Stimulated activated CD4-positive, alpha-beta T cell treated with anti-CD3 and anti-CD28 coated beads, Interleukin-2, amount 100 ng/mL, for 4 hours (primary cell): ENCODE measurements at regions not wholly inside any gene's neighbourhood (a gene's known extent, or its start where the extent isn't known, plus 50 kb on each side); places are given as distances from the start of the nearest gene placed in this dataset.
"Not testable (repeated sequence)": the region's sequence is repeated elsewhere in the genome, so short reads cannot be mapped to it uniquely, and the experiment has no call there.

ENCODE experiments used
- DNase-seq: peaks from one replicate; pipeline ENCODE4 v3.0.0-alpha.2; 2020; ENCODE audit warnings: low read depth

GRCh38 chr10:8283166-8283905 lies 228.8 kb downstream of the GATA3 start:
- no peak for DNase-seq

- DNase-seq: no peak
These were observed 229.5 kb downstream of the GATA3 start for GRCh38 chr10:8283986-8284385.

- not testable (repeated sequence) for DNase-seq
These were observed 231.5 kb downstream of the GATA3 start for GRCh38 chr10:8285970-8286369.

- no peak for DNase-seq
These were observed 234.1 kb downstream of the GATA3 start for GRCh38 chr10:8288600-8288999.

GRCh38 chr10:8289186-8289924 lies 234.9 kb downstream of the GATA3 start:
- DNase-seq: no peak

- DNase-seq: no peak
These were observed 240.3 kb downstream of the GATA3 start for GRCh38 chr10:8294779-8295178.

GRCh38 chr10:8295311-8295710 lies 240.8 kb downstream of the GATA3 start:
- DNase-seq: no peak

- DNase-seq: no peak
These were observed 241.7 kb downstream of the GATA3 start for GRCh38 chr10:8296090-8296733.

- DNase-seq: no peak
These were observed 242.2 kb downstream of the GATA3 start for GRCh38 chr10:8296734-8297101.

GRCh38 chr10:8297107-8297506 lies 242.6 kb downstream of the GATA3 start:
- no peak for DNase-seq

GRCh38 chr10:8297959-8298358 lies 243.5 kb downstream of the GATA3 start:
- DNase-seq: no peak

GRCh38 chr10:8298896-8299570 lies 244.5 kb downstream of the GATA3 start:
- no peak for DNase-seq

GRCh38 chr10:8300925-8301324 lies 246.4 kb downstream of the GATA3 start:
- DNase-seq: no peak

GRCh38 chr10:8301333-8301732 lies 246.8 kb downstream of the GATA3 start:
- no peak for DNase-seq

- DNase-seq: no peak
These were observed 247.3 kb downstream of the GATA3 start for GRCh38 chr10:8301831-8302230.

GRCh38 chr10:8302565-8302964 lies 248.1 kb downstream of the GATA3 start:
- no peak for DNase-seq

GRCh38 chr10:8304861-8305260 lies 250.4 kb downstream of the GATA3 start:
- no peak for DNase-seq

GRCh38 chr10:8305876-8306652 lies 251.6 kb downstream of the GATA3 start:
- DNase-seq: no peak

GRCh38 chr10:8306685-8307364 lies 252.3 kb downstream of the GATA3 start:
- no peak for DNase-seq

- DNase-seq: no peak
These were observed 256.4 kb downstream of the GATA3 start for GRCh38 chr10:8310930-8311329.

- DNase-seq: no peak
These were observed 257.1 kb downstream of the GATA3 start for GRCh38 chr10:8311526-8312070.
